CD4-positive, alpha-beta T cell treated with Interferon alpha-2 for 1 hour (primary cell): ENCODE measurements at regions not wholly inside any gene's neighbourhood (a gene's known extent, or its start where the extent isn't known, plus 50 kb on each side); places are given as distances from the start of the nearest gene placed in this dataset.
"Not testable (repeated sequence)": the region's sequence is repeated elsewhere in the genome, so short reads cannot be mapped to it uniquely, and the experiment has no call there.

Source experiments
- DNase-seq, 2 donors: peaks; one replicate each; pipeline ENCODE4 v3.0.0-alpha.2; 2020 to 2022

- no peak for DNase-seq
Measured at GRCh38 chr9:117864385-117865057, 160.3 kb downstream of the TLR4 start.

GRCh38 chr9:117868594-117868993, 164.4 kb downstream of the TLR4 start:
- no peak for DNase-seq

DNA sequence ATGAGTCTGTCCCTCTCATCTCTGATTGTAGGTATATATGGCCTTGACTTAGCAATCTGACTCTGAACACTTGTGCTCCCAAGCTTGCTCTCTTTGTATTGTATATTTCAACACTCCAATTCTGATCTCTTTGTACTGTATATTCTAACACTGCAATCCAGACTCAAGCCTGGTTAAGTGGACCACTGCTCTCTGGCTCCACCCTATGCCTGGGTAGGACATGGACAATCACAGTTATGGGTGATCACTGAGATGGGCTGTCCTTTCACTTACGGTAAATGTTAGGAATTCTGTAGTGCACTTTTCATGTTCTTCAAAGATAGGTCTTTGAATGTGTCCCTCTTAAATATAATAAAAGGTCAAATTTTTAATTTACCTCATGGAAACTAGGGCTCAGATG, 165.1 kb downstream of the TLR4 start:
- DNase-seq: no peak

- DNase-seq: no peak
Measured at GRCh38 chr9:117869712-117870111, 165.5 kb downstream of the TLR4 start.

DNA sequence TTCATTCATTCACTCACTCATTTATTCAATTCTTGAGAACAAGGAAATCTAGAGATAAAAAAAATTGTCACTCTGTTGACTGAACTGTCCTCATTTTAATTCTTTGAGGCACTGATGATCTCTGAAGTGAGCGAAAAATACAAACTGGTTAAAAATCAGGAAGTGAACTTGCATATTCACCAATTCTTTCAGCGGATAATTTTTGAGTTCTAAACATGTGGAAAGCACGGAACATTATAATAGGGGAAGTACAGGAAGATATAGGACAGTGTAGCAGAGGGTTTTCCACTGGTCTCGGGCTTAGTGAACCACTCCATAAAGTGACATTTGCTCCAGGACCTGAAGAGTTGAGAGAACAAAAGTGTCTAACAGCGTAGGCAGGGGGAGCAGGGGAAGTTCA, 169.5 kb downstream of the TLR4 start:
- no peak for DNase-seq

DNA sequence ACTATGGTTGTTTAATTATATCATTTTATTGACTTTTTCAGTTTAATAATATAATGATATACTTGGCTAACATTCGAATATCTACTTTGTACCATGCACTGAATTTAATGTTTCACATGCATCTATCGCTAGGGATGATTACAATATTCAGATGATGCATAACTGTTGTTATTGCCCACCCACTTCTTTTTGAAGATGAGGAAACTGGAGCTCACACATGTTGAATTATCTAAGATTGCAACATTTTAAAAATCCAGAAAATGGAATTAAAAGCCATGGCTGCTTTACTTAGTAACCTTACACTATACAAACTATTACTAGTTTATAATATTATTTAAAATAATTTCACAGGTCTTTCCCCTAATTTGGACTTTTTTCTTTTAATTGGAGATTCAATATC, 171.7 kb downstream of the TLR4 start:
- DNase-seq: no peak

DNA sequence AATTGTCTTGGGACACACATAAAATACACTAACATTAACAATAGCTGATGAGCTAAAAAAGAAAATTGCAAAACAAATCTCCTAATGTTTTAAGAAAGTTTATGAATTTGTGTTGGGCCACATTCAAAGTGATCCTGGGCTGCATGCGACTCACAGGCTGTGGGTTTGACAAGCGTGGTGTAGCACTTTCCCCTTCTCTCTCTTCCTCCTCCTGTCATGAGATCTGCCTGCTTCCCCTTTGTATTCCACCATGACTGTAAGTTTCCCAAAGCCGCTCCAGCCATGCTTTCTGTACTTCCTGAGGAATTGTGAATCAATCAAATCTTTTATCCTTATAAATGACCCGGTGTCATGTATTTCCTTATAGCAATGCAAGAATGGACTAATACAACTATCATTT, 178.0 kb downstream of the TLR4 start:
- DNase-seq: no peak

- DNase-seq: no peak
Measured at GRCh38 chr9:117886616-117887015, 182.4 kb downstream of the TLR4 start.

- no peak for DNase-seq
Measured at GRCh38 chr9:117887383-117887782, 183.2 kb downstream of the TLR4 start.

GRCh38 chr9:117887941-117888340, 183.7 kb downstream of the TLR4 start:
- no peak for DNase-seq

DNA sequence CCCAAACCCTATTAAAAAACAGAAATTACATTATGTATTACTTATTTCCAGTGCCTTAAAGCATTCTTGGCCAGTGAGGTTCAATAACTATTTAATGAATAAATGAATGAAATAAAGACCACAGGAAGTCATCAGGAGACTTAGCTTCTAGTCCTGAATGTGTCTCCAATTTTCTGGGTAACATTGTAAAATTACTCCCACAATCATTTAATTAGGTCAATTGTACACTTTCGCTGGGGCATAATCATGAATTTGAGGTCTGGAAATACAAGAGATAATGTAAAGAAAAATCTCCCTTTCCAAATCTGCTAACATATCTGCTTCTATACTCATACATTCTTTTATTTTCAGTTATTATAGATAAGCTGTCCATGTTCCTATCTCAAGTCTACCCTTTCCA, 199.2 kb downstream of the TLR4 start:
- DNase-seq: no peak

DNA sequence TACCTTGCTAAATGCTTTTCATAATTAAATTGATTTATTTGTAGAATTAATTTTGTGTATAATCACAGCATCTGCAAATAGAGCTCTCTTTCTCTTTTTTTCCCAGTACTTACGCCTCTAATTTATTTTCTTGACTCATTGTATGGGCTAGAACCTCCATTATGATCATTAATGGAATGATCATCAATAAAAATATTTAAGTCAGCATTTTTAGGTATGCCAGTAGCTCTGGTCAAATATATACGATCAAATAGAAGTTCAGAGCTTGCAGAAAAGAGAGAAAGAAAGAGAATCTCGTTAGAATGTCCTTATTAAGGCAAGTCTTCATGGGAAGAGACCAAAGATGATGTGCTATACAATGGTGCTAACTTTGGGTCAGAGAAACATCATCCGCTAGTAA, 202.6 kb downstream of the TLR4 start:
- DNase-seq: no peak

DNA sequence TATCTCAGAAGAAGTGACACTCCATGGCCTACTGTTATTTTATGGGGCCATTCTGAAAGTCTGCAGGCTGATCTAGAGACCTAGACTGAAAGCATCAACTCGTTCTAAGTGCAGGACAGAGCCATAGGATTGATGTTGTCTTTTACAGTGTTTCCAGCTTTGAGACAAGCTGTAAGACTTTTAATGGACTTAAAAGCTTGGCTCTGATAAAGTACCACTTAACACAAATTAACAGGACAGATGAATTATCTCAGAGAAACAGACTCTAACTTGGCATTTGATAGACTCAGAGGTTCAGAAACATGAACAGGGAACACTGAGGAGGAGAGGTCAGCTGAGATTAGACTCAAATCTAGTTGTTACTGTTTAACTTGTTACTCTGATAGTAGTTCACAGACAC, 203.2 kb downstream of the TLR4 start:
- no peak for DNase-seq

DNA sequence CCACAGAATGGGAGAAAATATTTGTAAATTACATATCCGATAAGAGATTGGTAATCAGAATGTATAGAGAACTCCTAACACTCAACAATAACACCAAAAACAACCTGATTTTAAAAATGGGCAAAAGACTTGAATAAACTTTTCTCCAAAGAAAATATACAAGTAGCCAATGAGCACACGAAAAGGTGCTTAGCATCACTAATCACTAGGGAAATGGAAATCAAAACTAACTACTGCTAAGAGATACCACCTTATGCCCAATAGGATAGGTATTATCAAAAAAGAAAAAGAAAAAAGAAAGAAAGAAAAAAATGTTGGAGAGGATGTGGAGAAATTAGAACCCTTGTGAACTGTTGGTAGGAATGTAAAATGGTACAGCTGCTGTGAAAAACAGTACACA, 212.1 kb downstream of the TLR4 start:
- DNase-seq: no peak

GRCh38 chr9:117917873-117918272, 213.7 kb downstream of the TLR4 start:
- no peak for DNase-seq

- DNase-seq: no peak
Measured at GRCh38 chr9:117919538-117919937, 215.3 kb downstream of the TLR4 start.

DNA sequence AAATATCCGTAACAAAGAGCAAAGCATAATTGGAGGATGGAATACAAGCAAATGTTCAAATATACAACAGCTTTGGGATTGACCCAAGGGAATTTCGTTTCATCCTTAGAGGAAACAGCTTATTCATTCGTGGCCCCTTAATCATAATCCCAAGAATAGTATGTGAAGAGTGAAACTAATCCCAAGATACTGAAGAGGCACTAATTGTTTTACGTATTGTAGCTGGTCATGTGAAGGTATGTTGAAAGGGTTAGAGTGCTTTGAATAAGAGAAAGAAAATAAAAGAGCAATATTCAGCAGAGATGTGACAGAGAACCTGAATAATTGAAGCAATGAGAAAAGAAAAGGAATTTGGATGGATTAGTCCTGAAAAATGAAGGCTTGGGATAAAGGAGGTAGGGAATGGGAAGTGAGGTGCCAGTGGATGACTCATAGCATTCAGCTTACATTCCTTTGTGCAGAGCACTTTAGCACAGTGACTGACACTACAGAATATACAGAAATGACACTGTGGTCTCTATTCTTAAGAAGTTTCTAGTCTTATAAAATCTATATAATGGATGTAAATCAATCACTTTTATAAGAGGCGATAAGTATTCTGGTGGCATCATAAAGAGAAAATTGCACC, 221.9 kb downstream of the TLR4 start:
- no peak for DNase-seq

DNA sequence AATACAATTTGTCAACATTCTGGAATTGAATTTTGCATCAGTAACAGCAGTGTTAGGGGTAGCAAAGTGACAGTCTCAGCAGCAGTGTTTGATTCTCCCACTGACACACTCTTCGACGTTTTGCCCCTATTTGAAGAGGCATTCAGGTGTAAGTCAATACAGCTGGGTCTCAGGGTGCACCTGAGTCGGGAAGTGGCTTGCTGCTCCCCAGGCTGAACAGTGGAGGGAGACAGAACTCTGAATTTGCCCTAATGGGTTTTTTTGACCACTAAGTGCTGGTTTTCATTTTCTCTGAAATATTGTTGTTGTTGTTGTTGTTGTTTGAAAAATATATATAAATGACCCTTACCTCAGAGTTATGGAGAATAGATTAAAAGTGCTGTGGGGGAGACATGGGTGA, 223.2 kb downstream of the TLR4 start:
- DNase-seq: no peak

- no peak for DNase-seq
Measured at GRCh38 chr9:117929868-117930267, 225.7 kb downstream of the TLR4 start.

- no peak for DNase-seq
Measured at GRCh38 chr9:117932585-117932984, 228.4 kb downstream of the TLR4 start.

DNA sequence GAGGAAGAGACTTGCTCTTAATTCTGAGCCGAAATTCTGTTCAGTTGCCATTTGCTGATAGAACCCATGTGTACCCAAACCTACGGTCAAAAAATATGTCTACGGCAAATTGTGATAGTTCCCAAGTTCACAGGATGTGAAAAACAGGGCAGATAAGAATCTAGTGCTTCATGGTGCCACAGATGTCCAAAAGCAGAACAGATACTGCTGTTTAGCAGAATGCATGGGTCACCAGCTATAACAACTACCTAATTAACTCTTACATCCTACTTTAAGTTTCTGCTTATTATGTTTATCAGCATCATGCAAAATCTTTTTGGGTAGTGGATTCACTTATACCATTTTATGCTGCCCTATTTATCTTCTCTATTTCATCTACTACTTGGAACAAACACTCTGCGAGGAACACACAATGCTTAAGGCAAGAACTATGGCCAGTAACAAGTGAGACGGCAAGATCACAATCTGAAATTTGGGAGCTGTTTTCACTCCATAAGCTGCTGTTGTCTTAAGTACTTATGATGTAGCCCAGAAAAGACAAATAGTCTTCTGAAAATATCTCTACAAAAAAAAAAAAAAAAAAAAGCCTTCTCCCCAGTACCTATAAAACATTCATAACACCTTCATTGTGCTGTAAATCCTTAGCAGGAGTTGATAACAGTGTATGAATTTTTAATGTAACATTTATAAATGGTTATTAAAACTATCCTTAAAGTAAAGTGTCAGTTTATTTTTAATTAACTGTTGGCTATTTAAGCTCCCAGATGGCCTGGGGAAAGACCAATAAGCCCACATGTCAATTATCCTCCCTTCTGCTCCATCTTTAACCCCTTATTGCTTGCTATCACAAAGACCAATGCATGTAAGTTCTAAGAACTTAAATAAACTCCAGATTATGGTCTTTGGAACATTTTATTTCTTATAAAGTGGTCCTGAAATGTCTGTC, 232.3 kb downstream of the TLR4 start:
- no peak for DNase-seq

DNA sequence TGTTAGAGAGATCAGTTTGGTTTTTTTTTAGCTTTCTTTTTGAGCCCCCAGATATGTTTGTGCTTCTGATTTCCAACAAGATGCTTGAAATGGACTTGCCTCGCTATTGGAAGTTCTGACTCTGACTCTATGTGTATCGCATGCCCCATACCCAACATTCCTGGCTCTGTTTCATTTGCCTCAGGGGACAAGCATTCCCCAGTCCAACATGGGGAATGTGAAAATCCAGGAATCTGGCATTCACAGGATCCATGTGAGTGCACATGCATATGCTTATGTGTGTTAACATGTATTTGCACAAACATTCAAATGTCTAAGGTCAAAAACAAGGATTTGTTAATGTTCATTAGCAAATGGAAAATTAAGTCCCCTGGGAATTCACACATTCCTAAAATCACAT, 233.9 kb downstream of the TLR4 start:
- no peak for DNase-seq

GRCh38 chr9:117938896-117939295, 234.7 kb downstream of the TLR4 start:
- DNase-seq: no peak

- DNase-seq: not testable (repeated sequence)
Measured at GRCh38 chr9:117944750-117945149, 240.5 kb downstream of the TLR4 start.
